A549 (cell line): ENCODE measurements at regions not wholly inside any gene's neighbourhood (a gene's known extent, or its start where the extent isn't known, plus 50 kb on each side); places are given as distances from the start of the nearest gene placed in this dataset.

Experiments
- EHMT2 ChIP-seq: fragments of 200-600 bp; sonication (generic); IDR thresholded peaks from 2 replicates; pipeline ENCODE4 v1.6.1; 2016; ENCODE audit warnings: antibody characterized with exemption, low read depth, mild to moderate bottlenecking, moderate library complexity
- HMGXB4 ChIP-seq: fragments of 250-450 bp; sonication (Bioruptor Pico); IDR thresholded peaks from 2 replicates; pipeline ENCODE4 v1.5.0; 2021; ENCODE audit warnings: mild to moderate bottlenecking, moderate library complexity, borderline replicate concordance
- MYC ChIP-seq: IDR thresholded peaks from 2 replicates; pipeline ENCODE4 v1.6.1; 2012; ENCODE audit warnings: mild to moderate bottlenecking, inconsistent platforms, low read length, improper control_type of control experiment, borderline replicate concordance
- NR3C1 ChIP-seq: fragments of >200 bp; sonication (Bioruptor Twin); formaldehyde crosslinking; IDR thresholded peaks from 3 replicates; pipeline ENCODE4 v1.6.1; 2017
- POLR2A ChIP-seq: IDR thresholded peaks from 2 replicates; pipeline ENCODE4 v1.6.1; 2012; ENCODE audit warnings: mild to moderate bottlenecking, low read length
- POLR2AphosphoS2 ChIP-seq: conservative IDR thresholded peaks from 2 replicates; pipeline ENCODE4 v1.6.1; 2012; ENCODE audit warnings: low read length, improper control_type of control experiment, inconsistent platforms
- RAD21 ChIP-seq, 2 experiments: fragments of >200 bp in 1 of 2; sonication (Bioruptor Twin) in 1 of 2; formaldehyde crosslinking in 1 of 2; IDR thresholded peaks in 1 of 2; conservative IDR thresholded peaks in 1 of 2; 2 replicates in 1 of 2; 3 replicates in 1 of 2; pipeline ENCODE4 v1.6.1; 2012 to 2018; ENCODE audit warnings: inconsistent platforms in 1 of 2
- RNF2 ChIP-seq: fragments of 200-600 bp; sonication (generic); IDR thresholded peaks from 2 replicates; pipeline ENCODE4 v1.6.1; 2016; ENCODE audit warnings: low read depth, mild to moderate bottlenecking, antibody characterized with exemption, moderate library complexity, borderline replicate concordance
- SREBF2 ChIP-seq: fragments of 450-650 bp; IDR thresholded peaks from 2 replicates; pipeline ENCODE4 v1.6.1; 2014; ENCODE audit warnings: mild to moderate bottlenecking, moderate library complexity
- ZNF302 ChIP-seq: fragments of 250-450 bp; sonication (Bioruptor Pico); IDR thresholded peaks from 2 replicates; pipeline ENCODE4 v1.9.0; 2021; ENCODE audit warnings: inconsistent platforms, mild to moderate bottlenecking, moderate library complexity
- TF ChIP-seq, protein P1 (sequence below): fragments of >200 bp; sonication (Bioruptor Twin); formaldehyde crosslinking; IDR thresholded peaks from 3 replicates; pipeline ENCODE4 v1.5.1; 2016

- TF ChIP-seq HMGXB4 (CRISPR knock-in tag) (no peak), SREBF2 (no peak), RNF2 (no peak), MYC (no peak), POLR2A (no peak), RAD21 (conservative IDR thresholded peaks at IDR 0.05 in 1 of 2, IDR thresholded peaks at IDR 0.05 in 1 of 2) (no peak), POLR2AphosphoS2 (no peak), EHMT2 (no peak), ZNF302 (CRISPR knock-in tag) (no peak), NR3C1 (no peak)
- TF ChIP-seq, protein P1, sequence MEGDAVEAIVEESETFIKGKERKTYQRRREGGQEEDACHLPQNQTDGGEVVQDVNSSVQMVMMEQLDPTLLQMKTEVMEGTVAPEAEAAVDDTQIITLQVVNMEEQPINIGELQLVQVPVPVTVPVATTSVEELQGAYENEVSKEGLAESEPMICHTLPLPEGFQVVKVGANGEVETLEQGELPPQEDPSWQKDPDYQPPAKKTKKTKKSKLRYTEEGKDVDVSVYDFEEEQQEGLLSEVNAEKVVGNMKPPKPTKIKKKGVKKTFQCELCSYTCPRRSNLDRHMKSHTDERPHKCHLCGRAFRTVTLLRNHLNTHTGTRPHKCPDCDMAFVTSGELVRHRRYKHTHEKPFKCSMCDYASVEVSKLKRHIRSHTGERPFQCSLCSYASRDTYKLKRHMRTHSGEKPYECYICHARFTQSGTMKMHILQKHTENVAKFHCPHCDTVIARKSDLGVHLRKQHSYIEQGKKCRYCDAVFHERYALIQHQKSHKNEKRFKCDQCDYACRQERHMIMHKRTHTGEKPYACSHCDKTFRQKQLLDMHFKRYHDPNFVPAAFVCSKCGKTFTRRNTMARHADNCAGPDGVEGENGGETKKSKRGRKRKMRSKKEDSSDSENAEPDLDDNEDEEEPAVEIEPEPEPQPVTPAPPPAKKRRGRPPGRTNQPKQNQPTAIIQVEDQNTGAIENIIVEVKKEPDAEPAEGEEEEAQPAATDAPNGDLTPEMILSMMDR: no peak
Observed at GRCh38 chr1:38297842-38298241, 251.2 kb upstream of the POU3F1 start.
